ENCODE measurements at regions not wholly inside any gene's neighbourhood (a gene's known extent, or its start where the extent isn't known, plus 50 kb on each side); places are given as distances from the start of the nearest gene placed in this dataset.

GRCh38 chr9:1231998-1232919 lies 182.1 kb downstream of the DMRT2 start:
- TF ChIP-seq CTCF (IDR thresholded peaks at IDR 0.05; ENCODE audit: borderline replicate concordance, control extremely low read depth, extremely low read depth, insufficient read depth, missing control alignments): no peak
- DNase-seq (ENCODE audit: low spot score): no peak
- in situ Hi-C loops (cut with MboI; ENCODE audit: low sequenced_read_pairs, unreplicated experiment): no loop called here

- no peak for DNase-seq (ENCODE audit: low spot score)
- TF ChIP-seq CTCF (IDR thresholded peaks at IDR 0.05; ENCODE audit: borderline replicate concordance, control extremely low read depth, extremely low read depth, insufficient read depth, missing control alignments): no peak
- in situ Hi-C loops (cut with MboI; ENCODE audit: low sequenced_read_pairs, unreplicated experiment): no loop called here
Measured at GRCh38 chr9:1233568-1233967, 183.4 kb downstream of the DMRT2 start.

GRCh38 chr9:1235650-1236049 lies 185.5 kb downstream of the DMRT2 start:
- in situ Hi-C loops (cut with MboI; ENCODE audit: low sequenced_read_pairs, unreplicated experiment): no loop called here
- no peak for TF ChIP-seq CTCF (IDR thresholded peaks at IDR 0.05; ENCODE audit: borderline replicate concordance, control extremely low read depth, extremely low read depth, insufficient read depth, missing control alignments)
- DNase-seq (ENCODE audit: low spot score): no peak

GRCh38 chr9:1236061-1236460 lies 185.9 kb downstream of the DMRT2 start:
- no peak for TF ChIP-seq CTCF (IDR thresholded peaks at IDR 0.05; ENCODE audit: borderline replicate concordance, control extremely low read depth, extremely low read depth, insufficient read depth, missing control alignments)
- in situ Hi-C loops (cut with MboI; ENCODE audit: low sequenced_read_pairs, unreplicated experiment): no loop called here
- DNase-seq (ENCODE audit: low spot score): no peak

- TF ChIP-seq CTCF (IDR thresholded peaks at IDR 0.05; ENCODE audit: borderline replicate concordance, control extremely low read depth, extremely low read depth, insufficient read depth, missing control alignments): no peak
- DNase-seq (ENCODE audit: low spot score): no peak
- in situ Hi-C loops (cut with MboI; ENCODE audit: low sequenced_read_pairs, unreplicated experiment): no loop called here
Measured at GRCh38 chr9:1238407-1238806, 188.2 kb downstream of the DMRT2 start.

- in situ Hi-C loops (cut with MboI; ENCODE audit: low sequenced_read_pairs, unreplicated experiment): no loop called here
- DNase-seq (ENCODE audit: low spot score): no peak
- no peak for TF ChIP-seq CTCF (IDR thresholded peaks at IDR 0.05; ENCODE audit: borderline replicate concordance, control extremely low read depth, extremely low read depth, insufficient read depth, missing control alignments)
Measured at GRCh38 chr9:1248743-1249142, 198.6 kb downstream of the DMRT2 start.

Measured in GM13976 (cell line).